Stimulated activated CD4-positive, alpha-beta T cell treated with anti-CD3 and anti-CD28 coated beads, Interleukin-15, amount 100 ng/mL, for 24 hours (primary cell): ENCODE measurements at regions not wholly inside any gene's neighbourhood (a gene's known extent, or its start where the extent isn't known, plus 50 kb on each side); places are given as distances from the start of the nearest gene placed in this dataset.
"Not testable (repeated sequence)": the region's sequence is repeated elsewhere in the genome, so short reads cannot be mapped to it uniquely, and the experiment has no call there.

Source experiments
- DNase-seq: peaks from one replicate; pipeline ENCODE4 v3.0.0-alpha.2; 2020

GRCh38 chr7:17396692-17397091 is 98.2 kb downstream of the AHR start:
- DNase-seq, result no peak

- DNase-seq, result peak; percentile 22
These were observed 103.6 kb downstream of the AHR start for GRCh38 chr7:17401791-17402627.

- peak; percentile 32 for DNase-seq
These were observed 104.3 kb downstream of the AHR start for GRCh38 chr7:17402628-17403278.

GRCh38 chr7:17404006-17404405 is 105.6 kb downstream of the AHR start:
- no peak for DNase-seq

GRCh38 chr7:17405786-17406185 is 107.3 kb downstream of the AHR start:
- no peak for DNase-seq

- DNase-seq, result no peak
These were observed 108.3 kb downstream of the AHR start for GRCh38 chr7:17406738-17407137.

GRCh38 chr7:17407229-17407628 is 108.8 kb downstream of the AHR start:
- no peak for DNase-seq

GRCh38 chr7:17408245-17408903 is 109.9 kb downstream of the AHR start:
- no peak for DNase-seq

- no peak for DNase-seq
These were observed 110.4 kb downstream of the AHR start for GRCh38 chr7:17408904-17409290.

- no peak for DNase-seq
These were observed 113.5 kb downstream of the AHR start for GRCh38 chr7:17411922-17412321.

GRCh38 chr7:17412883-17413282 is 114.4 kb downstream of the AHR start:
- DNase-seq, result no peak

- no peak for DNase-seq
These were observed 117.5 kb downstream of the AHR start for GRCh38 chr7:17415955-17416354.

GRCh38 chr7:17420308-17421015 is 122.0 kb downstream of the AHR start:
- DNase-seq, result not testable (repeated sequence)

- DNase-seq, result no peak
These were observed 123.5 kb downstream of the AHR start for GRCh38 chr7:17421941-17422340.

GRCh38 chr7:17422966-17423365 is 124.5 kb downstream of the AHR start:
- DNase-seq, result no peak

GRCh38 chr7:17427924-17428323 is 129.5 kb downstream of the AHR start:
- DNase-seq, result no peak

GRCh38 chr7:17429579-17429978 is 131.1 kb downstream of the AHR start:
- no peak for DNase-seq

GRCh38 chr7:17432793-17433192 is 134.3 kb downstream of the AHR start:
- DNase-seq, result no peak

GRCh38 chr7:17434191-17434590 is 135.7 kb downstream of the AHR start:
- no peak for DNase-seq

GRCh38 chr7:17434841-17435692 is 136.6 kb downstream of the AHR start:
- DNase-seq, result no peak

GRCh38 chr7:17436126-17436525 is 137.7 kb downstream of the AHR start:
- DNase-seq, result no peak

GRCh38 chr7:17437586-17437985 is 139.1 kb downstream of the AHR start:
- DNase-seq, result no peak
